HG02763 (cell line): ENCODE measurements at regions not wholly inside any gene's neighbourhood (a gene's known extent, or its start where the extent isn't known, plus 50 kb on each side); places are given as distances from the start of the nearest gene placed in this dataset.

Experiments
- ATAC-seq: cut with Tn5 transposase; IDR thresholded peaks from one replicate; pipeline ENCODE4 v1.9.1; 2021; ENCODE audit warnings: mild to moderate bottlenecking, moderate library complexity; ENCODE audit not compliant: unreplicated experiment

- ATAC-seq, result no peak
Observed at GRCh38 chrX:7789200-7789599, 53.8 kb upstream of the VCX start.

- no peak for ATAC-seq
Observed at GRCh38 chrX:7788334-7788733, 54.6 kb upstream of the VCX start.

GRCh38 chrX:7787714-7788113 lies 55.3 kb upstream of the VCX start:
- no peak for ATAC-seq

GRCh38 chrX:7784580-7784979 lies 58.4 kb upstream of the VCX start:
- no peak for ATAC-seq

- no peak for ATAC-seq
Observed at GRCh38 chrX:7779644-7780043, 63.3 kb upstream of the VCX start.

GRCh38 chrX:7775987-7776386 lies 67.0 kb upstream of the VCX start:
- no peak for ATAC-seq

GRCh38 chrX:7771788-7772438 lies 71.1 kb upstream of the VCX start:
- ATAC-seq, result no peak

GRCh38 chrX:7759830-7760229 lies 83.1 kb upstream of the VCX start:
- no peak for ATAC-seq

GRCh38 chrX:7746856-7747255 lies 96.1 kb upstream of the VCX start:
- no peak for ATAC-seq

- ATAC-seq, result no peak
Observed at GRCh38 chrX:7730071-7730470, 112.9 kb upstream of the VCX start.

GRCh38 chrX:7720519-7720918 lies 122.5 kb upstream of the VCX start:
- no peak for ATAC-seq

GRCh38 chrX:7714351-7714750 lies 128.6 kb upstream of the VCX start:
- ATAC-seq, result no peak

GRCh38 chrX:7711167-7711566 lies 131.8 kb upstream of the VCX start:
- ATAC-seq, result no peak

- ATAC-seq, result no peak
Observed at GRCh38 chrX:7709845-7710244, 133.1 kb upstream of the VCX start.

- ATAC-seq, result no peak
Observed at GRCh38 chrX:7706032-7706431, 136.9 kb upstream of the VCX start.

- ATAC-seq, result no peak
Observed at GRCh38 chrX:7704205-7704604, 138.8 kb upstream of the VCX start.

- no peak for ATAC-seq
Observed at GRCh38 chrX:7698248-7698647, 144.7 kb upstream of the VCX start.

GRCh38 chrX:7690842-7691241 lies 152.1 kb upstream of the VCX start:
- ATAC-seq, result no peak

GRCh38 chrX:7689791-7690412 lies 153.1 kb upstream of the VCX start:
- ATAC-seq, result no peak

- ATAC-seq, result no peak
Observed at GRCh38 chrX:7680181-7680580, 162.8 kb upstream of the VCX start.

- no peak for ATAC-seq
Observed at GRCh38 chrX:7654316-7654715, 188.7 kb upstream of the VCX start.

GRCh38 chrX:7647831-7648230 lies 195.1 kb upstream of the VCX start:
- no peak for ATAC-seq

- no peak for ATAC-seq
Observed at GRCh38 chrX:7641141-7641540, 201.8 kb upstream of the VCX start.
